ENCODE measurements at regions not wholly inside any gene's neighbourhood (a gene's known extent, or its start where the extent isn't known, plus 50 kb on each side); places are given as distances from the start of the nearest gene placed in this dataset.

DNA sequence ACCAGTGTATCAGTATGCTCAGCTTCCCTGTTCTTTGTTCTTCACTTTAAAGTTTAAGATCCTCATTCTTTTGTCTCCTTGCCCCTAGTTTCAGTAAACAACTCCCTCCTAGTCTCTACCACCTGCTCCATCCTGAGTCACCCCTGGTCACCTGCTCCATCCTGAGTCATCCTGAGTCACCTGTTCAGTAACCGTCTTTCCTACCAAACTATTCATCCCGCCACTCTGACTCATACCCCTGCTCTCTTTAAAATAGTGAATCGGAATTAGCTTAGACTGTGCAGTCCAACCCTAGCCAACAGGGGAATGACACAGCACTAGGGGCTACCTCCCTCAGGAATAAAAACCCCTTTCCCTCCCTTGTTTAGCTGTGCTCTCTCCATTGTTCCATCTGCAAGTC lies 888.1 kb upstream of the MDGA2 start:
- TF ChIP-seq CTCF (optimal IDR thresholded peaks at IDR 0.05 in 1 of 3, IDR thresholded peaks at IDR 0.05 in 1 of 3, conservative IDR thresholded peaks at IDR 0.05 in 1 of 3; ENCODE audit: extremely low read depth in 1 of 3, insufficient read depth in 2 of 3, low read length in 3 of 3) (no peak), EZH2 (IDR thresholded peaks at IDR 0.05; ENCODE audit: low read length) (no peak)
